SH-SY5Y (cell line): ENCODE measurements at regions not wholly inside any gene's neighbourhood (a gene's known extent, or its start where the extent isn't known, plus 50 kb on each side); places are given as distances from the start of the nearest gene placed in this dataset.

Experiments
- GATA2 ChIP-seq: IDR thresholded peaks from 2 replicates; pipeline ENCODE4 v1.6.1; 2011; ENCODE audit warnings: mild to moderate bottlenecking, low read depth, low read length
- GATA3 ChIP-seq: IDR thresholded peaks from 2 replicates; pipeline ENCODE4 v1.6.1; 2011; ENCODE audit warnings: low read depth, mild to moderate bottlenecking, low read length, moderate library complexity

GRCh38 chr14:55964091-55964490, 154.1 kb upstream of the PELI2 start:
- TF ChIP-seq GATA2 (no peak), GATA3 (no peak)
